Neural cell (in vitro differentiated cells): ENCODE measurements at regions not wholly inside any gene's neighbourhood (a gene's known extent, or its start where the extent isn't known, plus 50 kb on each side); places are given as distances from the start of the nearest gene placed in this dataset.

Experiments
- CTCF ChIP-seq: fragments of 450-650 bp; IDR thresholded peaks from 2 replicates; pipeline ENCODE4 v1.5.1; 2014; ENCODE audit warnings: antibody characterized with exemption, mild to moderate bottlenecking, moderate library complexity; ENCODE audit not compliant: poor library complexity, severe bottlenecking
- TAF1 ChIP-seq: IDR thresholded peaks from 2 replicates; pipeline ENCODE4 v1.6.1; 2012; ENCODE audit warnings: low read depth
- TF ChIP-seq, protein P1 (sequence below): IDR thresholded peaks from 2 replicates; pipeline ENCODE4 v1.6.1; 2012; ENCODE audit warnings: borderline replicate concordance

GRCh38 chr21:39097981-39098380 lies 85.3 kb downstream of the PSMG1 start:
- TF ChIP-seq CTCF = no peak
- TF ChIP-seq, protein P1, sequence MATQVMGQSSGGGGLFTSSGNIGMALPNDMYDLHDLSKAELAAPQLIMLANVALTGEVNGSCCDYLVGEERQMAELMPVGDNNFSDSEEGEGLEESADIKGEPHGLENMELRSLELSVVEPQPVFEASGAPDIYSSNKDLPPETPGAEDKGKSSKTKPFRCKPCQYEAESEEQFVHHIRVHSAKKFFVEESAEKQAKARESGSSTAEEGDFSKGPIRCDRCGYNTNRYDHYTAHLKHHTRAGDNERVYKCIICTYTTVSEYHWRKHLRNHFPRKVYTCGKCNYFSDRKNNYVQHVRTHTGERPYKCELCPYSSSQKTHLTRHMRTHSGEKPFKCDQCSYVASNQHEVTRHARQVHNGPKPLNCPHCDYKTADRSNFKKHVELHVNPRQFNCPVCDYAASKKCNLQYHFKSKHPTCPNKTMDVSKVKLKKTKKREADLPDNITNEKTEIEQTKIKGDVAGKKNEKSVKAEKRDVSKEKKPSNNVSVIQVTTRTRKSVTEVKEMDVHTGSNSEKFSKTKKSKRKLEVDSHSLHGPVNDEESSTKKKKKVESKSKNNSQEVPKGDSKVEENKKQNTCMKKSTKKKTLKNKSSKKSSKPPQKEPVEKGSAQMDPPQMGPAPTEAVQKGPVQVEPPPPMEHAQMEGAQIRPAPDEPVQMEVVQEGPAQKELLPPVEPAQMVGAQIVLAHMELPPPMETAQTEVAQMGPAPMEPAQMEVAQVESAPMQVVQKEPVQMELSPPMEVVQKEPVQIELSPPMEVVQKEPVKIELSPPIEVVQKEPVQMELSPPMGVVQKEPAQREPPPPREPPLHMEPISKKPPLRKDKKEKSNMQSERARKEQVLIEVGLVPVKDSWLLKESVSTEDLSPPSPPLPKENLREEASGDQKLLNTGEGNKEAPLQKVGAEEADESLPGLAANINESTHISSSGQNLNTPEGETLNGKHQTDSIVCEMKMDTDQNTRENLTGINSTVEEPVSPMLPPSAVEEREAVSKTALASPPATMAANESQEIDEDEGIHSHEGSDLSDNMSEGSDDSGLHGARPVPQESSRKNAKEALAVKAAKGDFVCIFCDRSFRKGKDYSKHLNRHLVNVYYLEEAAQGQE = no peak
- TF ChIP-seq TAF1 = no peak
